Left lung (tissue), 4 donors: ENCODE measurements at regions not wholly inside any gene's neighbourhood (a gene's known extent, or its start where the extent isn't known, plus 50 kb on each side); places are given as distances from the start of the nearest gene placed in this dataset.
"Not testable (repeated sequence)": the region's sequence is repeated elsewhere in the genome, so short reads cannot be mapped to it uniquely, and the experiment has no call there.

ENCODE experiments used
- ATAC-seq: fragments of 200-7000 bp; cut with Tn5 transposase; one replicate; pipeline ENCODE4 v1.9.1; 2020; ENCODE audit warnings: moderate library complexity
- DNase-seq, 4 donors: peaks; one replicate each; pipeline ENCODE4 v3.0.0-alpha.2; 2013 to 2020
- H3K27ac ChIP-seq, 2 donors: fragments of 200-600 bp; sonication (generic) in 1 of 2; one replicate each; pipeline versions ENCODE4 v1.5.0 to v1.8.0; 2020 to 2021
- H3K27me3 ChIP-seq, 2 donors: fragments of 200-600 bp; sonication (generic) in 1 of 2; one replicate each; pipeline versions ENCODE4 v1.5.0 to v1.8.0; 2020 to 2021
- H3K36me3 ChIP-seq, 2 donors: fragments of 200-600 bp; sonication (generic) in 1 of 2; one replicate each; pipeline versions ENCODE4 v1.5.0 to v1.8.0; 2020 to 2021
- H3K4me1 ChIP-seq, 2 donors: fragments of 200-600 bp; one replicate each; pipeline ENCODE4 v1.8.0; 2021
- H3K4me3 ChIP-seq, 2 donors: fragments of 200-600 bp; sonication (generic) in 1 of 2; one replicate each; pipeline versions ENCODE4 v1.5.0 to v1.8.0; 2020 to 2021; ENCODE audit warnings: mild to moderate bottlenecking in 1 of 2
- H3K9me3 ChIP-seq, 2 donors: fragments of 200-600 bp; sonication (generic) in 1 of 2; one replicate each; pipeline versions ENCODE4 v1.5.0 to v1.8.0; 2020 to 2021
- CTCF ChIP-seq, 2 donors: fragments of 200-600 bp; sonication (generic) in 1 of 2; IDR thresholded peaks; one replicate each; pipeline versions ENCODE4 v1.5.0 to v1.8.0; 2021; ENCODE audit warnings: antibody characterized with exemption in 2 of 2
- intact Hi-C, 2 donors: fragments of 100-400 bp; cut with DNase I; formaldehyde crosslinking; loops; one replicate each; pipeline versions ENCODE4 v1.11.2 to v1.14.2; 2022
- donor health status: DM: no; HTN: yes; CAD: no.
- donor health status: DM: no; HTN: no; CAD: no.

GRCh38 chr10:45095286-45095685 is 94.6 kb downstream of the ZNF22 start:
- Histone ChIP-seq H3K4me3 (no peak overlapping the region), H3K27ac (no peak overlapping the region), H3K36me3 (no peaks in the 10 kb centered on the region), H3K27me3 (no peaks in the 10 kb centered on the region), H3K9me3 (no peaks in the 10 kb centered on the region), H3K4me1 (no peaks in the 10 kb centered on the region)
- DNase-seq (no peak), ATAC-seq (no peak)
- TF ChIP-seq CTCF (IDR thresholded peaks at IDR 0.05), result no peak
- intact Hi-C loops, result no loop called here

- H3K4me3 ChIP-seq, result no peak overlapping the region
- no peaks in the 10 kb centered on the region for H3K36me3 ChIP-seq
- H3K27me3 ChIP-seq, result peaks cover 0 to 2% of the 10 kb centered on the region in 2 donors
- H3K9me3 ChIP-seq, result no peaks in the 10 kb centered on the region
- no peaks in the 10 kb centered on the region for H3K4me1 ChIP-seq
- no peak for DNase-seq
- no peak for TF ChIP-seq CTCF (IDR thresholded peaks at IDR 0.05)
- ATAC-seq, result no peak
- intact Hi-C loops, result no loop called here
- no peak overlapping the region for H3K27ac ChIP-seq
These were observed 95.3 kb downstream of the ZNF22 start for GRCh38 chr10:45096001-45096400.

GRCh38 chr10:45100429-45100828 is 99.7 kb downstream of the ZNF22 start:
- intact Hi-C loops, result no loop called here
- no peak for ATAC-seq
- no peaks in the 10 kb centered on the region for H3K36me3 ChIP-seq
- no peak overlapping the region for H3K27ac ChIP-seq
- no peak for DNase-seq
- no peaks in the 10 kb centered on the region for H3K9me3 ChIP-seq
- TF ChIP-seq CTCF (IDR thresholded peaks at IDR 0.05), result no peak
- H3K4me3 ChIP-seq, result no peak overlapping the region
- peaks cover 0 to 12% of the 10 kb centered on the region in 2 donors for H3K27me3 ChIP-seq
- no peaks in the 10 kb centered on the region for H3K4me1 ChIP-seq

GRCh38 chr10:45104674-45105073 is 104.0 kb downstream of the ZNF22 start:
- Histone ChIP-seq H3K36me3 (no peaks in the 10 kb centered on the region), H3K4me1 (no peaks in the 10 kb centered on the region), H3K4me3 (no peak overlapping the region), H3K9me3 (no peaks in the 10 kb centered on the region), H3K27me3 (peaks cover 0 to 19% of the 10 kb centered on the region in 2 donors), H3K27ac (no peak overlapping the region)
- TF ChIP-seq CTCF (IDR thresholded peaks at IDR 0.05), result no peak
- intact Hi-C loops, result no loop called here
- DNase-seq, result no peak
- ATAC-seq, result no peak

- H3K4me3 ChIP-seq, ATAC-seq, DNase-seq, H3K36me3 ChIP-seq, intact Hi-C loops, H3K27ac ChIP-seq, H3K4me1 ChIP-seq, H3K9me3 ChIP-seq: not testable (repeated sequence)
- peaks cover 0 to 19% of the 10 kb centered on the region in 2 donors for H3K27me3 ChIP-seq
These were observed 104.6 kb downstream of the ZNF22 start for GRCh38 chr10:45105309-45105708.

- TF ChIP-seq CTCF (IDR thresholded peaks at IDR 0.05), result no peak
- Histone ChIP-seq H3K27ac (no peak overlapping the region), H3K36me3 (no peaks in the 10 kb centered on the region), H3K27me3 (peaks cover 0 to 13% of the 10 kb centered on the region in 2 donors), H3K4me3 (no peak overlapping the region), H3K9me3 (no peaks in the 10 kb centered on the region), H3K4me1 (no peaks in the 10 kb centered on the region)
- DNase-seq, result no peak
- no peak for ATAC-seq
- intact Hi-C loops, result no loop called here
These were observed 105.6 kb downstream of the ZNF22 start for GRCh38 chr10:45106236-45106856.
